NCI-H2107 treated with DMSO at 0.1 percent for 48 hours (cell line): ENCODE measurements at regions not wholly inside any gene's neighbourhood (a gene's known extent, or its start where the extent isn't known, plus 50 kb on each side); places are given as distances from the start of the nearest gene placed in this dataset.

Source experiments
- DNase-seq: peaks from one replicate; lab custom pipeline; 2025; ENCODE audit not compliant: unreplicated experiment; lab: John Stamatoyannopoulos, UW

DNA sequence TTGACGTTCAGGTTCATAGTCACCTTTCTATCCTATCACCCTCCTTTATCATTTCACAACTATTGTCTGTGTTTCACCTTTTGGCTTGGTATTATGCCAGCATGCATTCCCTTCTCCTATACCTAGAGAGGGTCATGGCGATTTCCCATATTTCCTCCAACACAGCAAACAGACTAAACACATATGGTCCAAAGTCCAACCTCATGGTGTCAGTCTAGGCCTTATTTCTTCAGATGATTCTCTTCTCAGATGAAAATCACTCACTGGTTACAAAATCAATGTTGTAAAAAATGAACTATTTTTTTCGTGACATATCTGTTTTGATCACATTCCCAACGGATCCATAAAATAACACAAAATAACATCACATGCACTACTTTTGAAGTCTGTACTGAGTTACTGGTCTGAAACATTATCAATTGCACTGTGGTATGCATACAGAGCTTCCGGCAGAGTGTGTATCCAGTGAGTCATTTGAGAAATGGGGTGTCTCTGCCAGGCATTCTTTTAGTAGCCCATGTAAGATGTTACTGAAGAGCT lies 204.8 kb upstream of the GALNT5 start:
- no peak for DNase-seq

DNA sequence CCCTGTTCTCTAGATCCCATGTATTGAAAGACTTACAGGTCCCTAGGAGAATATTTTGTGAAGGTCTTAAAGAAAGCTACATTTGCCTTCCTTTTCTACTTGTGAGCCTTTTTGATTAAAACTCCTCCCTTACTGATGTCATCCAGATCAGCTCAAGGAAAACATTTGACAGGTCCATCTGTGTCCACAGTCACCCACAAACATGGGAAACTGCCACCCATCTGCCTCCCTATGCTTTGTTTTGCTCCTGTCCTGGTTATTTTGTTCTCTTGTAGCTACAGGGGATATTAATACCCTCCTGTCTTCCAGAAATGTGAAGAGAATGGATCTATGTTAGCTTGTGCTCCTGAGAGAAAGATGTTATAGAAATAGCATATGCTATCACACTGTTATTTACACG lies 203.6 kb upstream of the GALNT5 start:
- no peak for DNase-seq

- no peak for DNase-seq
Observed at GRCh38 chr2:157055660-157056199, 201.8 kb upstream of the GALNT5 start.

DNA sequence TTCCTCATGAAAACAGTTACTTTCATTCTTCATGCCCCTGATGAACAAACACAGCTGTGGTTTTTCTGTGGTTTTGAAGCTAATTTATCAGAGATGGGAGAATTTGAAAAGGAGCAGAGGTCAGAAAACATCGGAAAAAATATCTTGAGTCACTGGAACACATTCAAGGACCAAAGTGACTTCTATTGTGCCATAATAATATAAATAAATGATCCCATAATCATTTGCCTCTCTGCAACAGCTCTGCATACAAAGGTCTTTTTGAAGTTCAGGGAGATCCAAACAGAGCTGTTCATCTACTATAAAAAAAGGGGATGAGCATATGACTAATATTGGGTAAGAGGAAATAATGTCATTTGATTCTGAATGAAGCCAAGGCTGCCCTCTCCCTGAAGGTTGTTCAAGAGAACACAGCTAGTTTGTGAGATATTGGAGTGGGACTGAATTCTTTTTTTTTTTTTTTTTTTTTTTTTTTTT lies 201.3 kb upstream of the GALNT5 start:
- DNase-seq = no peak

DNA sequence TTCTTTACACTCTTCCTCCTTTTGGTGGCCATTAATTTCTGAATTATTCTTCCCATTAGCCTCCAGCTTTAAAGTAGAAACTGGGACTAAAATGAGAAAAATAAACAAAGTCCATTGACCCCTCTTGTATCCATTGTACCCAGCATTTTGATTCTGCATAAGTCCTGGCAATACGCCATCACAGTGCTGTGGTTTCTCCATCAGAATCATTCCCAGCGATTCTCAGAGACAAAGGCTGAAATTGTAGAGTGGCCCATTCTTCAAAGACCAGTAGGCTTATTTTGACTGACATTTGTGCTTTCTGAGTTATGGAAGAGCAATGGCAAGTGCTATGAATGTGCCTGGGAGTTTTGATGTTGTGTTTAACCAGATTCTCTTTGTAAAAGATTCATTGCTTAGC lies 199.3 kb upstream of the GALNT5 start:
- no peak for DNase-seq

GRCh38 chr2:157059036-157059435 lies 198.5 kb upstream of the GALNT5 start:
- no peak for DNase-seq

DNA sequence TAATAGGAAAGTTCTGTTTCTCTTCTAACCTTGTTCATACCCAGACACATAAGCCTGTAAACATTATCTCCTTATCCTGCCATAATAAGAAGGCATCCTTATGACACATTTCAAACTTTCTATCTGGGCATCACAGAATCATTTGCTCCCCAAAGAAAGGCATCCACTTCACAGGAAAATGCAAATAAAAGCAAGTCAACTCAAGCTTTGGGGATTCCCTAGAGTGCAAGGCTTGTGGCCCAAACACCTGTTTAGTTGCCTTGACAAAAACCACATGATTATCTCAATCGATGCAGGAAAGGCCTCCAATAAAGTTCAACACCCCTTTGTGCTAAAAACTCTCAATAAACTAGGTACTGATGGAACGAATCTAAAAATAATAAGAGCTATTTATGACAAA lies 195.7 kb upstream of the GALNT5 start:
- DNase-seq = no peak

- no peak for DNase-seq
Observed at GRCh38 chr2:157067562-157067961, 189.9 kb upstream of the GALNT5 start.

GRCh38 chr2:157068237-157068636 lies 189.3 kb upstream of the GALNT5 start:
- no peak for DNase-seq

GRCh38 chr2:157075924-157076323 lies 181.6 kb upstream of the GALNT5 start:
- DNase-seq = no peak

GRCh38 chr2:157076526-157077161 lies 180.9 kb upstream of the GALNT5 start:
- DNase-seq = no peak

GRCh38 chr2:157077753-157078350 lies 179.7 kb upstream of the GALNT5 start:
- no peak for DNase-seq

- no peak for DNase-seq
Observed at GRCh38 chr2:157082950-157083349, 174.6 kb upstream of the GALNT5 start.

DNA sequence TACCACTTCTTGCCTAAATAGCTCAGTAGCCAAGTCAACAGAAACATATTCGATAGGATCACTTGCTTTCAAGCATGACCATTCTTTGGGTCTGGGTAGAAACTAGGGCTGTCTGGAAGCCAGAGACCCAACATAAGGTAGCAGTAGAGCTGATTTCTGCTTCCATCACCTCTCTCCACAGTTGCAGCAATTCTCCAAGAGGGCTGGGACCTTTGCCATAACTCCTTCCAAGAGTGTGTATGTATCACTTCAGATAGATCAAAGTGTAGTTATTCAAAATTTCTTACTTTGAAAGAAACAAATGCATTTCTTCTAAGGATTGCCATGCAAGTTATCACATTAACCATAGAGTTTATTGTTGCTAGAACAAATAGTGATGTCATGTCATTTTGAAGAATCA lies 172.0 kb upstream of the GALNT5 start:
- no peak for DNase-seq

GRCh38 chr2:157087373-157088002 lies 170.0 kb upstream of the GALNT5 start:
- no peak for DNase-seq

- DNase-seq = no peak
Observed at GRCh38 chr2:157093666-157094065, 163.8 kb upstream of the GALNT5 start.

GRCh38 chr2:157105372-157105771 lies 152.1 kb upstream of the GALNT5 start:
- DNase-seq = no peak

GRCh38 chr2:157106950-157107349 lies 150.6 kb upstream of the GALNT5 start:
- DNase-seq = no peak

GRCh38 chr2:157107460-157107859 lies 150.0 kb upstream of the GALNT5 start:
- no peak for DNase-seq

DNA sequence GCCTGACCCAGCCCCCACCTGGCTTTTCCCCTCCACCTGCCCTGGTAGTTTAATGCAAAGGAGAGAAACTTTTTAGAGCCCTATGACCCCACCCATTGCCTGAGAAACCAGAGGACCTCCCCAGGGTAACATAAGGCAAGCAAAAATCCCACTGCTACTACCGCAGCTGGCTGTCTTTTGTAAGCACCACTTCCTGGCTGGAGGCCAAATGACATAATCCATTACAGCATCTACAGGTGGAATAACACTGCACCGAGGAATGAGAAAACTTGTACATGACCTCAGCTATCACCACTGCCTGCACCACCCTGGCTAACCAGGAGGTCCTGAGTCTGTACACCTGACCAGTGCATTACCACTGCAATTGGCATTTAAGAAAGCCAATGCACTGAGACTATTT lies 149.6 kb upstream of the GALNT5 start:
- no peak for DNase-seq

GRCh38 chr2:157122776-157123175 lies 134.7 kb upstream of the GALNT5 start:
- no peak for DNase-seq

DNA sequence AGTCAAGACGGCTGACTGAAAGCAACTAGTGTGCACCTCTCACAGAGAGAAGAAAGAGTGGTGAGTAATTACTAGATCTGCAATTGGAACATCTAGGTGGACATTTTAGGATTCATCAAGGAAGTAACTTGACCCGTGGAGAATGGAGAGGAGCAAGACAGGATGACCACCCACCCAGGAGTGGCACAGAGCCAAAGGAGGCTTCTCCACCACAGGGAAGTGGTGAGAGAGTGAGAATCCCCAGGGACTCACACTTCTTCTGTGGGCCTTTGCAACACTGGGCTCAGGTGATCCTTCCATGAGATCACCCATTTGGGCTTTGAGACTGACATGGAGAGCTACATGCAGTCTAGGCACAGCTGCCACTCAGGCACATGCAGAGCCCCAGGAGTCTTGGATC lies 132.8 kb upstream of the GALNT5 start:
- DNase-seq = no peak
